GM19025 (cell line): ENCODE measurements at regions not wholly inside any gene's neighbourhood (a gene's known extent, or its start where the extent isn't known, plus 50 kb on each side); places are given as distances from the start of the nearest gene placed in this dataset.
"Not testable (repeated sequence)": the region's sequence is repeated elsewhere in the genome, so short reads cannot be mapped to it uniquely, and the experiment has no call there.

Experiments
- ATAC-seq: cut with Tn5 transposase; IDR thresholded peaks from one replicate; pipeline ENCODE4 v1.9.1; 2021; ENCODE audit warnings: mild to moderate bottlenecking, low read depth, moderate library complexity; ENCODE audit not compliant: unreplicated experiment

DNA sequence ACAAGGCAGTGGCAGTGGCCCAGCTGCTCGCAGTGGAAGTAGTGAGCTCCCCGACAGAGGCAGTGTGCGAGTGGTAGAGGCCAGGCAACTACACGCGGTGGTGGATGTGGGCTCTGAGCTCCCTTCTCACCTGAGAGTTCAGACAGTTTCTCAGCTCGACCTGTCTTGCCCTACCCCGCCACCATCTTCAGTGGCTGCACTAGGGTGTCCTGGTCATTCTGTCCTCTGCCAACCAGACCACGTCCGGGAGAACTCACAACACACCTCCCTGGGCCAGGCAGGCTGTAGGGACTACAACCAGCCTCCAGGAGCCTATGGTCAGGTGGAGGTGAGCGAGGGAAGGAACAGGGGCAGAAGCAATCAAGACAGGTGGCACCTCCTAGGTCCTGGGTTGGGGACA is 106.3 kb upstream of the SMAD3 start:
- ATAC-seq: no peak

DNA sequence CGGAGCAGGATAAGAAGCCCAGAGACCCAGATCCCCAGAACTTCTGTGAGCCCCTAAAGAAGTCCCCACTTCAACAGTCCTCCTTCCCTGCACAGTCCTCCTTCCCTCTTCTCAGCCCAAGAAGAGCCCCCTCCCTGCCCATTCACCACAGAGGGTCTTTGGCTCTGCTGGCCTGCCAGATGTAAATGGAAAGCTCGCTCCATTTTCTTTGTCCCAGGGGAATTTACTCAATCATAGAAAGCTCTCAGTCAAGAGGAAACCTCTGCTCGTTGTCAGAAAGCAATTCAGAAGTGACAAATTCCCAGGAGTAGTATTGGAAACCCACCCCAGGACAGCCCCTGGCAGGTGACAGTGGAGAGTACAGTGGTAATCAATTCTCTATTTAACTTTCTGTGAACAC is 105.5 kb upstream of the SMAD3 start:
- no peak for ATAC-seq

DNA sequence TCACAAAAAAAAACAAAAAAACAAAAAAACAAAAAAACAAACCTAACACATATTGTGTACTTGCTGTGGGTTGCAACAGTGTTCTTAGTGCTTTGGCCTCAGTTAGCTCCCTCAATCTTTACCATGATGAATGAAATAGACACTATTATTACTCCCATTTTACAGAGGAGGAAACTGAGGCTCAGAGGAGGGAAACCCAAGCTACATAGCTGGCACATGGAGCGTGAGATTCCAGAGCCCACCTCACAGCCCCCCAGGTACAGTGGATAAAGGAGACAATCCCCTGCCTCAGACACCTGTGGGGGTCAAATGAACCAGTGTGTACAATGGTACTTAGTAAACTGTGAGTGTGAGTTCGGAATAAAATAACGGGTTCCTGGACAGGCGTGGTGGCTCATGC is 104.9 kb upstream of the SMAD3 start:
- no peak for ATAC-seq

DNA sequence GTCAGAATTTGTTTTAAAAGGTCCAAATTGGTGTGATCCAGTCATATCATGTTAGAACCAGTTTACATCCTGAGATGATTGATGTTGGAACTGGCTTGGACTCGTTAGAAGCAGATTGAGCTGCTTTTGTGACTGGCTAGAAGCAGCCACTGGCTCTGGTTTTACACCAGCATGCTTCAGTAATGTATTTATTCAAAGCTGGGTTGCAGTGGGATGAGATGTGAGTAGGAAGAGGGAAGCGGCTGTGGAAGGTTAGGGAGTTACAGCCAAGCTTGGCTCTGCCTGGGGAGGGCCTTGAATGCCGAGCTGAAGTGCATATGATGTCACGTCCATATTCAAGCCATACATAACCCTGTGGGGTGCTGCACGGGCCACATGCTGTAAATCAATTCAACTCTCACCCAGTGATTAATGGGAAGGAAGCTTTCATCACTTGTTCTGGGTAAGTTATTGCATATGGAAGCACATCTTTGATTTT is 104.0 kb upstream of the SMAD3 start:
- no peak for ATAC-seq

DNA sequence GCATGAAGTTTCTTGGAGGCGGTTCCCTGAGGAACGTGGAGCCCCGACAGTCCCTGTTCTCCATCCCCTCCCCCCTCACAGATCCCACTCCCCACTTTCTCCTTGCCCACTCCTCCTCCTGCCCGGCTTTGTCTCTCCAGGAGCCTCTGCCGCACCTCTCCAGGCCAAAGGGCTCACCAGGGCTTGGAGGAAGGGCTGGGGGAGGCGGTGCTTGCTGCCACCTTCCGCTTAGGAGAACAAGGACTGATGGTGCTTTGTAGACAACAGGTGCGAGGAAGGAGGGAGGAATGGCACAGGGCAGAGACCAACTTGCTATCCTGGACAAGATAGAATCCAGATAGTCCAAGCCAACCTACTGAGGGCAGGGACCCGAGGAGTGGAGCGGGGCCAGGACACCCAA is 103.5 kb upstream of the SMAD3 start:
- no peak for ATAC-seq

DNA sequence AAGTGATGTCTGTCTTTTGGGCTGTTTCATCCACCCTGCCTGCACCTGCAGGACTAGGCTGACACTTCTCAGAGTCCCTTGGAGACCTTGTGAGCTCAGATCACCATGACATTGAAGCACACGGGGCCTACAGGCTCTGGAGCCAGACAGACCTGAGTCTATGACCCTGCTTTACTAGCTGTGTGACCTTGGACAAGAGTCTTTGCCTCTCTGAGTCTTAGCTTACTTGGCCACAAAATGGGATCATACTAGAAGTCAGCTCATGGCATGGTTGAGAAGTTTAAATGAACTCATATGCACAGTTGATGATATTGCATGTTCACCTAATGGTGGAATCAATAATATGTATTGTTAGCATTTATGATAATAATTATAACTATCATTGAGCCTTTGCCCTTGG is 102.9 kb upstream of the SMAD3 start:
- ATAC-seq: no peak

DNA sequence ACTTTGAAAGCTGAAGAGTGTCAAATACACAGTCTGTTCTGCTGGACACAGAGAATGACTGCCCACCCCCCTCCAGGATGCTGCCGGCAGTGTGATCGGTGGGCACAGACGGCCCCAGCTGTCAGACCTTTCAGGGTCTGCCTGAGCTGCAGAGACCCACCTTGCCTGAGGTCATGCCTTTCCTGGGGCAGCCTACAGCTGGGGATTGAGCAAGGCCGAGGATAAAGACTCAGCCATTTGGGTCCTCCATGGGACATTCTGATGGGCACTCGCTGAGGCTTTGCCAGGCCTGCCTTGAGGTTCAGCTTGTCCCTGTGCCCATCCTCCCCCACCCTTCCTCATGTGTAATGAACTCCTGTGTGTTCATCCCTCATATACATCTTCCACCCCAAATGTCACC is 102.3 kb upstream of the SMAD3 start:
- ATAC-seq: no peak

DNA sequence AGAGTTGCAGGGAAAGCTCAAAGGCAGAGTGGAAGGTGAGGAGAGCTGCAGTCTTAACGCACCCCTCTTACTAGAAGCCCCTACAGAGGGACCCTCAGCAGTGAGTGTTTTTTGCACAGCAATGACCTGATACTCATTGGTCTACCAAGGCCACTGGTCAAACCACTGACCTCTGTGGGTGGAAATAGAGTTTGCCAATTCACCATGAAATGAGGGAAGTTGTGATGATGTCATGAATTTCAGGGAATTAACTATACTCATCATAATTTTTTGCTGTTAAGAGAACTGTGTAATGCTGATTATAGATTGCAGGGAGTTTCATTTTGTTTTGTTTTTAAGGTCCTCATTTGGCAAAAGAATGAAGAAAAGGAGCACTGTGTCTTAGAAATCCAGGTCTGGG is 101.7 kb upstream of the SMAD3 start:
- ATAC-seq: no peak

DNA sequence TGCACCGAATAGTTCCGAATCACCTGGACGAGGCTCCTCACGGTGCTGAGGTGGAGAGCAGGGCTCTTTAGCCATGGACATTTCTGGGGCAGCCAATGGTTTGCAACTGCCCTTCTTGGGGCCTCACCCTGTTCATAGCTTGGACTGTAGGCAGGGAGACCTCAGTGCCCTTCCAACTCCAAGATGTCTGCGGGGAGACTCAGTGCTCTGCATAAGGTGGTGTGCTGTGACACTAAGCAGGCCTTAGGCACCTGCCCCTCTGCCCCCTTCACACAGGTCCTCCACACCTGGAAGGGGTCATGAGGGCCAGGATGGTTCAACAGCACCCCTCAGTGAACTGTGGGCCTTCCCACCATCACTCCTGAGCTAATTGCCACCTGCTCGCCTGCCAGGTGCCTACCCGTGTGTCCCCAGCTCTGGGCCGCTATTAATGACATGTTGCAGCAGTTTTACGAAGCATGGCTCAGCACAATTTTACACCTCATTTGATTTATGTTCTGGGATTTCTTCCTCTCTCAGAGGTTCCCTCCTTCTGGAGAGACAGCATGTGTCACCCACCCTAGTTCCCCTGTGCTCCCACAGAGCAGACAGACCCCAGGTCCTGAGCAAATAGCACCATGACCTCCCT is 101.2 kb upstream of the SMAD3 start:
- ATAC-seq: no peak

DNA sequence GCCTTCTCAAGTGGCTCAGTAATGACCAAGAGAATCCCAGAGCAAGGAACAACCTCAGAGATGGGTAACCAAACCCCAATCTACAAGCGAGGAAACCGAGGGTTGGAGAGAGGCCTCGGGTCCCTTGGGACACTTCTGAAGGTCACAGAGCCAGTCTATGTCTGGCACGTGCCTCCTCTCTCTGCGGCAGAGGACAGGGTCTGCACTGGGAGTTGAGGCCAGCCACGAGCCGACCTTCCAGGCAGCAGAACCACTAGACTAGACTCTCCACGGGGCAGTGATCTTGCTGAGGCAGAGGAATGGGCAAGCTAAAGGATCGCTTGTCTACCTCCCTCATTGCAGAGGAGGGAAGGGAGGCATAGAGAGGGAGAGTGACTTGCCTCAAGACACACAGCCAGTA is 100.6 kb upstream of the SMAD3 start:
- ATAC-seq: no peak

DNA sequence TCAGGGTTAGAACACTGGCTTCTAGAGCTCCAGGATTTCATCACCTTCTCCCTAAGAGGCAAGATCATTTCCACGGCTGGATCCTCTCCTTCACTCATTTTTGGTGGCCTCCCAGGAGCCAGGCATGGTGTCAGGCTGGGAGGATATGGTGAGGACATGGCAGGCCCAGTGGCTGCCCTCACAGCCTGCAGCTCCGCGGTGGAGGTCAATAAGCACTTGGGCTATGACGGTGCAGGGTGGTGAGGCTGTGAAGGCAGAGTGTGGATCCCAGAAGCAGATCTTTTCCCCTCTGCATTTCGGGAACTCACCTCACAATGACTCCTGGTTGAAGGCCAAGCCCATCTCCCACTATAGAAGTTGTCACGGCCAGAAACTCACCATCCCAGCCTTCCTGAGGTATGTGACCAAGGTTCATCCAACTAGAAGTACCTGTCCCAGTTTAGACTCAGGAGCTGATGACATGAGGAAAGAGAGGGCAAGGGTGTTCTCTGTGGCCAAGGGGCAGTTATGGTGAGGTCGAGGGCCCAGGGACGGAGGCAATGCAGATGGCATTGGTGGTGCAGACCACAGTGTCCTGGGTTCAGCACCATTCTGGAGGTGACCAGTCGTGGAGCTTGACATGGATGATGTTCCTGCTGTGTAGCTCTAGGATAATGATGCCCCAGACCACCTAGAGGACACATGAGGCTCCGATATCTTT is 100.1 kb upstream of the SMAD3 start:
- no peak for ATAC-seq

DNA sequence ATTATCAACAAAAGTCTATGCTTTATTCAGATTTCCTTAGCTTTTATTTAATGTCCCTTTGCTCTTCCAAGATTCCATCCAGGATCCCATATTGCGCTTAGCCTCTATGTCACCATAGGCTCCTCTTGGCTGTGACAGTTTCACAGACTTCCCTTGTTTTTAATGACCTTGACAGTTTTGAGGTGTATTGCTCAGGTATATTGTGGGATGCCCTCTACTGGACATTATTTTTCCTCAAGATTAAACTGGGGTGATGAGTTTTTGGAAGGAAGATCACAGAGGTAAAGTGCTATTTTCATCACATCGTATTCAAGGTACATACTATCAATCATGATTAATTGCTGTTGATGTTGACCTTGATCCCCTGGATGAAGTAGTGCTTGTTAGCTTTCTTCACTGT is 99.1 kb upstream of the SMAD3 start:
- no peak for ATAC-seq

DNA sequence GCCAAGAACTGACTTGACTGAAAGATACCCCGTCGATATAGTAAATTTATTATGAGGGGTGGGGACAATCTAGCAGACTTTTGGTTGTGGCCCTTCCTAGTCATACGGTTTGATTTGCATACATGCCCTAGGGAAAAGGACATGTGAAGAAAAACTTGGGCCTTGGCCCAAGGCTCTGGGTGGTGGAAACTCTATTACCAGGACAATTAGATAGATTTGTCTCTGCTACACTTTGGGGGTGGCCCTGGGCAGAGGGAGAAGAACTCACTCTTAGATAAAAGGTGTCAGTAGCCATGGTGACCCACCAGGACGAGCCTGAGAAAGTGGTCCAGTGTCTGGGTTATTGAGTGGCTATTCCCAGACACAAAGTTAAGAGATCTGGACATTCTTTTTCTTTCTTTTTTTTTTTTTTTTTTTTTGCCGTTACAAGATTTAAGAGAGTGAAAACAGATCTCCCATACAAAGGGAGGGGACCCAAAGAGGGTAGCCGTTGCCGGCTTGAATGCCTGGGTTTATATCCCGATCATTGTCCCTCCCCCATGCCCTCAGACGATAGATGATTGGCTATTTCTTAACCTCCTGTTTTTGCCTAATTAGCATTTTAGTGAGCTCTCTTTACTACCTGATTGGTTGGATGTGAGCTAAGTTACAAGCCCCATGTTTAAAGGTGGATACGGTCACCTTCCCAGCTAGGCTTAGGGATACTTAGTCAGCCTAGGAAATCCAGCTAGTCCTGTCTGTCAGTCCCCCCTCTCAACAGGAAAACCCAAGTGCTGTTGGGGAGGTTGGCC is 96.4 kb upstream of the SMAD3 start:
- ATAC-seq: no peak

DNA sequence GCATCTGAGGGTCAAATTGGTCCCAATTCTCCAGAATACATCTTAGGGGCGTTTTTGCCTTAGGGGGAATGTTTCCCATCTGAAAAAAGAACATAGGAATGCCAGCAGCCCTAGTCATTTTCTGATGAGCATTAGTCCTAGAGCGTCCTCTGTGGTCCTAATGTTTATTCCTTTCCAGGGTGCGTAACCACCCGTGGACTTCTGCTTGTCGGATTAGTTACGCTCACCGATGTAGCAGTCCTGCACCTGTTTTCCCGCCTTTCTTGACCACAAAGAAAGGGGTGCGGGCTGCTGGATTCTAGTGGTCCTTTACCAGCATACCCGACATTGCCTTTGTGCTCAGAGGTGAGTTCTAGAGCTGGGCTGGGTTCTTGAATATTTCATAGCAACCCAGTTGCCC is 91.3 kb upstream of the SMAD3 start:
- not testable (repeated sequence) for ATAC-seq

DNA sequence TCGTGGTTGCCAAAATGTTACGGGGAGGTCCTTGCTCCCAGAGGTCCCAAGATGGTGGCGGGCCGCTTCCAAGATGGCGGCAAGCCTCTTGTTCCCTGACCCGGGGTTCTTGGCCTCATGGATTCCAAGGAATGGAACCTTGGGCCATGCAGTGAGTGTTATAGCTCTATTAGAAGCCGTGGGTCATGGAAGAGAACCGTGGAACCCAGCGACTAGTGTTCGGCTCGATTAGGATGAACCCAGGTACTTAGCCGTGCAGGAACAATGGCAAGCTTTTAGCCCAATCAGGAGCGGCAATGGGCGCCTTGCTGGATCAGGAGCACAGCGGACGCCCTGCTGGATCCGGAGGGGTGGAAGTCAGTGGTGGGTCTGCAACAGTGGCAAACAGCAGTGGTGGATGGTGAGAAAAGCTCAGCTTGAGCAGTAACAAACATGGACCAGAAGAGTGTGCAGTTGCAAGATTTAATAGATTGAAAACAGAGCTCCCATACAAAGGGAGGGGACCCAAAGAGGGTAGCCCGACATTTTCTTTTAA is 89.2 kb upstream of the SMAD3 start:
- not testable (repeated sequence) for ATAC-seq

DNA sequence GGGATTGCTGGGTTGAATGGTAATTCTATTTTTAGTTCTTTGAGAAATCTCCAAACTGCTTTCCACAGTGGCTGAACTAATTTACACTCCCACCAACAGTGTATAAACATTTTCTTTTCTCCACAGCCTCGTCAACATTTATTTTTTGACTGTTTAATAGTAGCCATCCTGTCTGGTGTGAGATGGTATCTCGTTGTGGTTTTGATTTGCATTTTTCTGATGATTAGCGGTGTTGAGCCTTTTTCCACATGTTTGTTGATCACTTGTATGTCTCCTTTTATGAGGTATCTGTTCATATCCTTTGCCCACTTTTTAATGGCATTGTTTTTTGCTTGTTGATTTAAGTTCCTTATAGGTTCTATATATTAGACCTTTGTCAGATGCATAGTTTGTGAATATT is 85.1 kb upstream of the SMAD3 start:
- not testable (repeated sequence) for ATAC-seq

DNA sequence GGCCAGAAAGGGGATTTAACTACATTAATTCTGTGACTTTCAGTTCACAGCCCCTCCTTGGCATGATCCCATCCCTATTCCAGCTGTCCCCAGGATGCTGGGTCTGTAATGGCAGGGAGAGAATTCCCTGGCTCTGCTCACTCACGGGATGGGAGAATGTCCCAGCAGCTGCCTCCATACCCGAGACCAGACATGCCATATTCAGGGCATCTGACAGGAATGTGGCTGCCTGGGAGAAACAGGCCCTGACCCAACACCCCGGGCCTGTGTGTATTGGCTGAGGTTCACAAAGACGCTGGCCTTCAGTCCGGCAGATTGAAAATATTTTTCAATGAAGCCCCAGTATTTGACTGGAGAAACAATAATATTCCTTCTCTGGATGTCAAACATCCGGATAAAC is 83.6 kb upstream of the SMAD3 start:
- no peak for ATAC-seq

DNA sequence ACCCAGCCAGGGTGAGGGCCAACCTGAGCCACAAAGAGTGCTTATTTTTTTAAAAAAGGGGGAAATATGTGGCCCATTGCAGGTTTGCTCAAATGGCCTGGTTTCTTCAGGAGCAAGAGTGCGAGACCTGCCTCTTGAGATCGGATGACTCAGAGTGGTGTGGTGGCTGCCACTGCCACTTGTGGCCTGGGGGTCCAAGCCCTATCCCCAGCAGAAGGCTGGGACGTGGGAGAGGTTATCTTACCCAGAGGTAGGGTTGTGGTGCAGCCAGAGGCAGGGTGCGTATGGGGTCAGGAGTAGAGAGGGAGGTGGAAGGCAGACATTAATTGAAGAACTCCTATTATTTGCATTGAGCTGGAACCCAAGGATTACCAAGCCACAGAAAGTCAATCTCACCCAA is 83.2 kb upstream of the SMAD3 start:
- no peak for ATAC-seq

DNA sequence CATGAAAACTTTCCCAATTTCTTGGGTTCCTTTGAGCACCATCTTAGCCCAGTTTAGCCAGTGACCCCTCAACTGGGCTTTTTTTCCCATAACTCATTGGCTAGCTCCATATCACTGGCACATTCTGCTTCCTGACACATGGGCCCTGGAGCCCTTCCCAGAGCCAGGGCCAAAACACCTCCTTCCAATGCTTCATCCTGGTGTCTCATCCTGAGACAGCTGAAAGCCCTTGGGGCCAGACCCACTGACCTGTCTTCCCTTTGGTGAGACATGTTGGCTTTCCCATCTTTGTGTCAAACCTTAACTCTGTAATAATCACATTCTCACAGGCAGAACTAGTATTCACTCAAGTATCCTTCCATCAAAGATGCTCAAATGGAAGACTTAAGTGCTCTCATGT is 82.6 kb upstream of the SMAD3 start:
- ATAC-seq: no peak

DNA sequence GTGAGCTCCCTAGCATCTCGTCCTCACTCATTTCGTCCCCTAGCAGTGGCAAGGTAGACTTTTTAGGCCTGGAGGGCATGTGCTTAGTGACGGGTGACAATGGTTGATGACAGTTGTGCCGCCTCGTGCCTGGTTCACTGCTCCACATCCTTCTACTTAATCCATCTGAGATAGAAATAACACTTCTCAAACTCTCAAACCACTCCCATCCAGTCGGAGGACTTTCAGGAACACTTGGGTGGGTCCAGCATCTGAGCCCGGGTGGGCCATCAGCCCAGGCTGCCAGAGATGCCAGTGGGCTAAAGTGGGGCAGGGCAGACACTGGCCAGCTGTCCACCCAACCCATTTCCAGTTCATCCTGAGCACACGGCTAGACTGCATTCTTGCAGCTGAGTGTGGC is 79.7 kb upstream of the SMAD3 start:
- ATAC-seq: no peak

DNA sequence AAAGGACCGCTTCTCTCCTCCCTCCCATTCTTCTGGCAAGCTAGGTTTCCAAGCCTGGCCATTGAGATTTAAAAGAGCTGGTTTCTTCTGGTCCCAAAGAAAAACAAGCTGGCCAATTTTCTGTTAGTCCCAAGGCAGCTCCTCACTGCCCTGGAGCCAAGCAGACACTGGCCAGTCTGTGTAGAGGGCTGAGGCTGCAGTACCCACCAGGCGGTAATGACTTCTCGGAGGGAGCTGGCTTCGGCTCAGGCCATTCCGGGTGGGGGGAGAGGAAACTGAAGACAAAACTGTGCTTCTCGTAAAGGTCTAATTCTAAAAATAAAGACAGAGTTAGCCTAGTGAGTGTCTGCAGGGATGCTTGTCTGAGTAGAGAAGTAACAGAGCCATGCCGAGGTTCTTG is 78.5 kb upstream of the SMAD3 start:
- ATAC-seq: no peak
